Right renal pelvis (tissue), 4 donors: ENCODE measurements at regions not wholly inside any gene's neighbourhood (a gene's known extent, or its start where the extent isn't known, plus 50 kb on each side); places are given as distances from the start of the nearest gene placed in this dataset.

ENCODE experiments used
- DNase-seq, 4 donors: peaks; one replicate each; pipeline ENCODE4 v3.0.0-alpha.2; 2013; ENCODE audit warnings: low read depth in 4 of 4, low spot score in 3 of 4, missing footprints in 1 of 4

DNA sequence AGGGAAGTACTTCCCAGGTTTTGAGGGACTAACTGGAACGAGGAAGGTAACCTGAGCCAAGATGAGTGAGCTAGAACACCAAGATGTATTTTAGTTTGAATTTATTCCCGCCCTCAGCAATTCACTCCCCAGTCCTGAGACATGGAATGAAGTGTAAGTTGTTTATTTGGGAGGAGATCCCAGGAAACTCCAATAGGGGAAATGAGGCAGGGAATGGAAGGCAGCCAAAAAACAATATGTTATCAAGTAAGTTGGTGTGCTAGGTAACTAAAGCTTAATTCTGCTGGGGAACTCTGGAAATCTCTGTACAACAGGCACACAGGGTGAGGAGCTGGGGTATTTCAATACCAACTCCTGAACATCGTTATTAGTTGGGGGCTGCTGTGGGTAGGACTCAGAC is 189.7 kb upstream of the HDAC9 start:
- DNase-seq, result no peak

DNA sequence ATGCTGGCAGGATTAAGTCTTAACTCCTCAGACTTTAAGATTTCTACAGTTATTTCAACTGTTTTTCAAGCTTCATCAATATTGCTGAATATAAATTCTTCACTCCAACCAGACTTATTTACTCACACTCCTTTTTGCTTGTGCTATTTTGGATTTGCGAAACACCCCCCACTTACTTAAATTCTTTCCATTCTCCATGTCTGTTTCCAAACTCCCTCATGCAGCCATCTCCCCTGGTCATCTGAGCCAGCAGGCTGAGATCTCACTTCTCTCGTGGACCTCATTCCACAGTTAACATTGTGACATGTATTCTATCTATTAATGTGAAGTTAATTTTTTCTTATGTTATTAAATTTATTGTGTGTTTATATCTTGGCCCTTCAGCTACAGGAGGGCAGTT is 188.9 kb upstream of the HDAC9 start:
- no peak for DNase-seq

DNA sequence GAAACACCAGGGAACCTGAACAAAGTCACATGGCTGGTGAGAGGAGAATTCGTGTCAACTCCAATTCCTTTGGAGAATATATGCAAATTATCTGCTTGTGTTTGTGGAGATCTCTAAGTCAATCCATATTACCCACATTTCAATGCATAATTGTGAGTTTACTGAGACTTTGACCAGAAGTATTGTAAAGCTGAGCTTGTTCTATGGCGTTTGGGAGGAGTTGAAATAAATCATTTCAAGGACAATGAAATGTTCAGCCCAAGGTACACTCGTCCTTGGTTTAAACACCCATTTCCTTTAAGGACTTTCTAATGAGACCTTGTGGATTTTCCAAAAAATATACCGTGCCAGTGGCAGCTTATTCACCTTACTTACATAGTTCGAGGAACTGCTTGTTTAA is 186.6 kb upstream of the HDAC9 start:
- no peak for DNase-seq

- DNase-seq, result no peak
Observed at GRCh38 chr7:18312482-18312881, 183.1 kb upstream of the HDAC9 start.

DNA sequence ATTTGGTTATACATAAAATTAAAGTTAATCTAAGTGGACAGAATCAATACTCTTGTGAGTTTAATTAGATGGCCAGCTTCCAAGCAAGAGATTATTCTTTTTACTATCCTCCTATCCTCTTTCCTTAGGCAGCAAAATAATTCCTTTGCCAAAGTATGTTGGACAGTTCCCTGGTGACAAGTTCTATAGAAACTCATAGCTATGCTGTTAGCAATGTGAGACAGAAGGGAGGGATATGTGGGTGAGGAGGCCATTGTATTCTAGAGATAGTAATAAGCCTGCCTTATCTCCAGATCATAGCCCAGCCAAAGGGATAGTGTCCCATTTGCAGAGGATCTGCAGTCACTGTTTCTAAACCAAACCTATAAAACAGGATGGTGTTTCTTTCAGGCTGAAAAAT is 181.6 kb upstream of the HDAC9 start:
- DNase-seq, result no peak

- no peak for DNase-seq
Observed at GRCh38 chr7:18315241-18315640, 180.3 kb upstream of the HDAC9 start.

GRCh38 chr7:18317941-18318340 is 177.6 kb upstream of the HDAC9 start:
- no peak for DNase-seq

- no peak for DNase-seq
Observed at GRCh38 chr7:18320422-18320821, 175.1 kb upstream of the HDAC9 start.

DNA sequence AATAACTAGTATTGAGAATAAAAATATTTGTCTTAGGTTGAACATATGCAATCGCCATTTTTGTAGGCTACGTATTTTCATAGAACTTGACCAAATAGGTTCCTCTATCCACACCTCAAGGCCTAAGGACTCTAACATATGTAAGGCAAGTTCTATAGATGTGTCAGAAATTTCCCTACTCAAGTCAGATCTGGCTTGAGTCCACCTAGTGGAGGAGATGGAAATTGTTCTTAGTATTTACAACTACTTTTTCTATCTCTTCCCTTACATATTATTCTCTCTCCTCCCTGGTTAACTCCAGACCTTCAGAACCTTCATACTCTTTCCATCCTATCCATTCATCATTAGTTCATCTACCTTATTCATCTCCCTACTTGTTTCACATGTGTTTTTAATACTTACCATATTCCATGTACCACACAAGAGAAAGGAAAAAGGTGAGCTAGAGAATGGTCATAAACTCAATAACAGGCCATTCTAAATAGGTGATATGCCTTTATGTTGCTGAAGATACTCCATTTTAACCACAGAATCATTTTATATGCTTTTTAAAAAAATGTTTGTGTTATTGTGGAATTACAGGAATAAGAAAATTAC is 174.5 kb upstream of the HDAC9 start:
- DNase-seq, result peak in 3 of 4 donors; percentile 10 to 14 (median 12)

DNA sequence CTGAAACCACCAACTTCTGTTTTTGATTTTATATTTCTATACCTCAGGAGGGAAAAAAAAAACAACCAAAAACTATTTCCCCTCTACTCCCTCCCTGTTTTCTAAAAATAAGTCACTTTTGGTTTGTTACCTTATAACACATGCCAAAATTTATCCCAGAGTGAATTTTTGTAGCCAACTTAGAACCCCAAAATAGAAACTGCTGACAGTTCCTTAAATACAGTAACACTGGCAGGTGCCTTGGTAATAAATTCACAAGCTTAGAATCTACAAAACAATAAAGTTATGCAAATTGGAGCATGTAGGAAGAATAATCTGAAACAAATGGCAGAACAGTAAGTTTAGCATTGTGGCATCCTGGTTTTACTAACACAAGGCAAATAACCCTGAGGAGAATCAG is 165.0 kb upstream of the HDAC9 start:
- no peak for DNase-seq

DNA sequence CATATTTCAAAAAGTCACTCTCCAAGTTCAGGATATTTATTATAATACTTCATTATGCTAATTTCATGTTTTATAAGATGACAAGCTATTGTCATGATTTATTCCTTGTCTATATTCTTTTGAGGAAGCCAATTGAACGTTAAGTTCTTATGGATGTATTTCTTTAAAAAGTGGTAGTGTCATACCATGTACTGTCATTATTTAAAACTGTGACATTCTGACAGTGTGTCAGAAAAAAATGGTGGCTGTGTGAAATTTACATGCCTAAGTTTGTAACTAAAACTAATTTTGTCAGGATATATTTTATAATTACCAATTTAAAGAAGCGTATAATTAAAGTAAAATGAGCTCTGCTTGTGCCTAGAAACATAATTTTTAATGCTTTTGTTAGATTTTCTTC is 158.9 kb upstream of the HDAC9 start:
- DNase-seq, result no peak

DNA sequence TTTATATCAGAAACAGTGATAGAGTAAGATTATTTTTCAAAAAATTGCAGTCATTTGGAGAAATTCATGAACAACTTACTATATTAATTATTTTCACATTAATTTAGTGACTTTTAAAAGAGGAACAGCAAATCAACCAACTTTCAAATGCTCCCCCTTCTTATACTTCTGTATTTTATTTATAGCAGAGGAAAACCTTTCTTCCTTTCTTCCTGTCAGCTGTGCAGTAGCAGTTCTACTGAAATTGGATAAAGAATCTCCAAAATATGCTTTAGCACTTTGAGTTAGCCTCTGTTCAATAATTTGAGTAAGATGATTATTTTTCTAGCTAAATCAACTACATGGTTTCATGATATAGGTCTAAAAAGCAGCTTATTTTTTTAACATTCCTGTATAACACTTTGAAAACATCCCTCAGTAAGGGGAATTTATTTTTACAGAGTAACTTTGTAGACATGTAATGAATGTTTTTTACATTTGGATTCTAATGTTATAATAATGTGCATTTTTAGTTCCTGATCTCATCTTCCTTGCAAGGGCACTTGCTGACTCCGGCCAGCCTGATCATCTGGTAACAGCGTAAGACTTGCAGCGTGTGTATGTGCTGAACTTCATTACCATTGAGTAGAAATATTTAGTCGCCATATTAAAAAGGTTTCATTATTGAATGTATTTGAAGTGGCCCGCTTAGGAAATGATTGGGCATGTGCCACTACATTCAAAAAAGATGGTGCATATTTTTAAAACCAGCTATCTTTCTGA is 158.3 kb upstream of the HDAC9 start:
- no peak for DNase-seq

GRCh38 chr7:18338910-18339523 is 156.5 kb upstream of the HDAC9 start:
- no peak for DNase-seq

DNA sequence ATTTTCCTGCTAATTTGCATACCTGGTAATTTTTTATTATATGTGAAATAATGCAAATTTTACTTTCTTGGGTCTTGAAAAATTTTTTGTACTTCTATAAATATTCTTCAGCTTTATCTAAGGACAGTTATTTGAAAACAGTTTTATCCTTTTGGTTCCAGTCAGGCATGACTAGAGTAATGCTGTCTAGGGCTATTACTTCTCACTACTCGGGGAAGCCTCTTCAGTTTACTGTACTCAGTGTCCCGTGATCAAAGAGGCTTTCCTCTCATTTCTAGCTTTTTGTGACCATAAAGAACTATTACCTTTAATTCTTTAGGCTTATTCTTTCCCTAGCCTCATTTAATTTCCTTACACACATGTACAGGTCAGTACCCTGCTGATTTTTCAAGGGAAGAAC is 153.8 kb upstream of the HDAC9 start:
- DNase-seq, result no peak

- no peak for DNase-seq
Observed at GRCh38 chr7:18343047-18343446, 152.5 kb upstream of the HDAC9 start.

- no peak for DNase-seq
Observed at GRCh38 chr7:18344536-18344935, 151.0 kb upstream of the HDAC9 start.

DNA sequence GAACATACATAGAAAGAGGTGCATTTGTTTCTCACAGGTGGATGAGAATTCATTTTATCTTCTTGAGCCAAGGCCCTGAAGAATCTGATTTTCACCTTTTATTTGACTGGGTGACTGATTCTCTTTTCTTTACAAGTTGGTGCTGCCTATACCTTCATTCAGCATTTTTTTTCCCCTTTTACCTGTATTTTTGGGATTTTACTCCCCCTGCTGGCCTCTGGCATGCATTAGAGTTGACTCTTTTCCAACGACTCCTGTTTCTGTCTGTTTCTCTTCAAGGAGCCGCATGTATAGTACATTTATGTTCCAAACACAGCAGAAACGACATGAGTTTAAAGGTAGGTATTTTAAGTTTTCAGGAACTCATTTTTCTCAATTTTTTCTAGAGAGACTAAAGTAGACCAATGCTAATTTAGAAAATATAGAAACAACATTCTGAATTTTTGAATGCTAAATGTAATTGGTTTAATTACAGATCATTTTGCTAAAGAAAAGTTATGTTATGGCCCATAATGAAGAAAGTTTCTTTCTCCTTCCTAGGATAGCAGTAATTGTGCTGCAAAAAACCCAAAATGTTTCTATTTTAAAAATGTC is 149.8 kb upstream of the HDAC9 start:
- peak; percentile 50 to 59 (median 58) for DNase-seq

DNA sequence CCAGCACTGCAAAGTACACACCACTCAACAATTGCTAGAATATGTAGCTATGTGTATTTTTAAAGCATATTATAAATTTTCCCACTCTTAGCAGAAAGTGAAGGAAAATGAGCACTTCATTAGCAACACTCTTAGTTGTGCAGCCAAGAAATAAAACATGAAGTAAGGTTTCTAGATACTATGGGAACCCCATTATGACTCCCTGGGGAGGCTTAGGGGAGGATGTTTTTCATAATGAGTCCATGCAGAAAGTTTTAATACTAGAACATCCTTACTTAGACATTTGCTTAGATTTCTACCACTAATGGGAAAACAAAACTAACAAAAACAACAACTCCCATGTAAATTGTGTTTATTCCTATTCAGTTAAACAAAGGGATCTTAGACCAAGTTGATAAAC is 148.4 kb upstream of the HDAC9 start:
- DNase-seq, result no peak

GRCh38 chr7:18350678-18351077 is 144.9 kb upstream of the HDAC9 start:
- DNase-seq, result no peak

- DNase-seq, result peak in 2 of 4 donors; percentile 37 to 39
Observed at GRCh38 chr7:18352339-18353255, 143.0 kb upstream of the HDAC9 start.

- DNase-seq, result no peak
Observed at GRCh38 chr7:18353339-18353738, 142.2 kb upstream of the HDAC9 start.
